NCI-H2196 treated with DMSO at 0.1 percent for 48 hours (cell line): ENCODE measurements at regions not wholly inside any gene's neighbourhood (a gene's known extent, or its start where the extent isn't known, plus 50 kb on each side); places are given as distances from the start of the nearest gene placed in this dataset.

Source experiments
- DNase-seq: peaks from one replicate; lab custom pipeline; 2025; ENCODE audit not compliant: unreplicated experiment; lab: John Stamatoyannopoulos, UW

- no peak for DNase-seq
Measured at GRCh38 chr3:182732232-182733015, 60.9 kb upstream of the ATP11B start.

GRCh38 chr3:182735672-182736071, 57.6 kb upstream of the ATP11B start:
- DNase-seq: no peak

GRCh38 chr3:182737825-182738224, 55.5 kb upstream of the ATP11B start:
- no peak for DNase-seq

GRCh38 chr3:182738583-182739411, 54.5 kb upstream of the ATP11B start:
- peak; percentile 41 for DNase-seq

GRCh38 chr3:182739619-182740018, 53.7 kb upstream of the ATP11B start:
- DNase-seq: peak; percentile 17

GRCh38 chr3:182740710-182741109, 52.6 kb upstream of the ATP11B start:
- peak; percentile 49 for DNase-seq

- no peak for DNase-seq
Measured at GRCh38 chr3:182741214-182741613, 52.1 kb upstream of the ATP11B start.
